GM18870 (cell line): ENCODE measurements at regions not wholly inside any gene's neighbourhood (a gene's known extent, or its start where the extent isn't known, plus 50 kb on each side); places are given as distances from the start of the nearest gene placed in this dataset.
A peak's percentile ranks its signal among the peaks of the same experiment; 100 is the strongest.
"Not testable (repeated sequence)": the region's sequence is repeated elsewhere in the genome, so short reads cannot be mapped to it uniquely, and the experiment has no call there.

Experiments
- ATAC-seq: cut with Tn5 transposase; IDR thresholded peaks from one replicate; pipeline ENCODE4 v1.9.1; 2021; ENCODE audit warnings: moderate library complexity; ENCODE audit not compliant: unreplicated experiment

DNA sequence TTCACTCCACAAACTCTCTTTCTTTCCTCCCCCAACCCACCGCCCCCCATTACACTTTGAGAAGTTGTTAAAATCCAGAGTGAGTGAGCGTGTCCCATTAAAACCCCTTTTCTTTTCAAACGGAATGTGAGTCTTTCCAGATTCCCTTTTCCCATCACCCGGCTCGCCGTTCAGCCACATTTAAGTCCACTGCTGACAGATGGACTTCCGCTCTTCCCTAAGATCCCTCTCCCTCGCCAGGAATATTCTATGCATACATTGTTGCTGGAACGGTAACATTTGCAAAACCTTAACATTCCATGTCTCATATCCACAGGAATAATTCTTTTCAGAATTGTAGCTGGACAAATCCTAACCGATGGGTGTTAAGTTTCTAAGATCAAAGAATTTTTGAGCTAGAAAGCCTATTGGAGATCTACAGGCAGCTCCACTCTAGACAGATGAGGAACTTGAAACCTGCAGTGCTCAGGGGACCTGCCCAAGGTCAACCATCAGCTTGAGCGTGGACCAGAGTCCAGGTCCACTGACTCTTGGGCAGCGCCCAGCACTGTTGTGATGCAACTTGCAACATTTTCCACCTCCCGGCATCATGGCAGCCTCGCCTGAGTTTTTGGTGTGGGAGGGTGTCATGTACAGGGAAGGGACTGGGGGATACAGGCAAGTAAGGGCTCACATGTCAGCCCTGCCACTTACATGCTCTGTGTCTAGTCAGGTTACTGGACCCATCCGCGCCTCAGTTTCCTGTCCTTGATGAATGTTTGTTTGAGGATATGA lies 500.1 kb downstream of the CCDC171 start:
- ATAC-seq, result no peak

DNA sequence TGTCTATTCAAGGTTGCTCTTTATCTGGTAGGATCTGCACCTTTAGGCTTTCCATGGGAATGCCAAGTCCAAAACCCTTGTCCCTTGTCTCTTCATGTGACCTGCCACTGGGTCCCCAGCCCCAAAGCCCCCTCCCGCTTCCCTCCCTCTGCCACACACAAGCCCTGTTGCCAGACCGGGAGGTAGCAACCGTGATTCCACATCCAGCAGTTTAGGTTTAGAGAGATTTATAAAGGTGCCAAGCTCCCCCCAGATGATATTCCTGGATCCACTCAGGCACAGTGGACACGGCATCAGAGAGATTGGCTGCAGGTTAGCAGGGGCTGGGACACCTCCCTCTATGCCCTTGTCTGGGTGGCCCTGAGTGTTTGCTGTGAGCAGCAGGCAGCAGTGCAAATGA lies 504.7 kb downstream of the CCDC171 start:
- no peak for ATAC-seq

DNA sequence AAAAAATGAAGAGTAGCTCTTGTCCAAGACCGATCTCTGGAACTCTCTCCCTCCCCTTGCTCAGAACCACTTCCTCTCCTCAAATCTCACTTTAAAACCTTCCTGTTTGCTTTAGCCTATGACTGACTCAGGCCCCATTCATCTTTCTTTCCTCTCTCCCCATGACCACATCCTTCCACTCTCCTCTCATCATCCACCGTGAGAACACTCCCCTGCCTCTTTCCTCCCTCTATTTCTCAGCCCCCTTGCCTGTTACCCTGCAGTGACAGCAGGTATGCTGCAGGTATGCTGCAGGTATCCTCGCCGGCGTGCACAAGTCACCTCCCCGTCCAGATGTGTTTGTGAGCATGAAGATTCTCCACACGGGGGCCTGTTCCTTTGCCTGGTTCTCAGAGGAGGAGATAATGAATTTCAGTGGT lies 505.3 kb downstream of the CCDC171 start:
- ATAC-seq, result peak; percentile 49

GRCh38 chr9:16060436-16061129 lies 507.7 kb downstream of the CCDC171 start:
- ATAC-seq, result peak; percentile 63

DNA sequence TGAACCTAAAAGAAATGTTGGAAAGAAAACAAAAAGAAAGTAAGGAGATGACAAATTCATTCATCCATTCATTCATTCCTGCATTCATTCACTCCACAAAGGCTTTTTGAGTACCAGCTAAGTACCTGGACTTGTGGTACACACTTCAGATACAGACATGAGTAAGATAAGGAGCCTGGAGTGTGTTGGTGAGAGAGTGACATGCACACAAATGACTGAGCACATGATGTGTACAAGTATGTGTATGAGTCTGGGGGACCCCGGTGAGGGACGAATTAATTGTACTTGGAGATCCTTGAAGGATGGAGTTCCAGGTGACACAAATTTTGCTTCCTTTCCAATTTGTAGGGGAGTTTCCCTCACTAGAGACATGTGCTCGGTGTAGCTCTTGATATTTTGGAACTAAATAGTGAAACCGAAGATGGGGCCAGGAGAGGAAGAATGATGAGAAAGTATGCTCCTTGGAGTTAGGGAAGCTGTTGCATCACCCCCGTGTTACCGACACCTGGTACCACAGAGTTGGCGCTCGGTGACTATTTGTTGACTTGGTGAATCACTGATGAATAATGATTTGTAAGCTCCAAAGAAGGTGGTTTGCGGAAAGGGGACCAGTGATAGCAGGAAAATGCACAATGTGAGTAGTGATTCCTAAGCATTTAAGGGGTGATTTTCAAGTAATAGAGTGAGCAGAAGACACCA lies 509.8 kb downstream of the CCDC171 start:
- no peak for ATAC-seq

- ATAC-seq, result no peak
These were observed 510.4 kb downstream of the CCDC171 start for GRCh38 chr9:16063241-16063591.

DNA sequence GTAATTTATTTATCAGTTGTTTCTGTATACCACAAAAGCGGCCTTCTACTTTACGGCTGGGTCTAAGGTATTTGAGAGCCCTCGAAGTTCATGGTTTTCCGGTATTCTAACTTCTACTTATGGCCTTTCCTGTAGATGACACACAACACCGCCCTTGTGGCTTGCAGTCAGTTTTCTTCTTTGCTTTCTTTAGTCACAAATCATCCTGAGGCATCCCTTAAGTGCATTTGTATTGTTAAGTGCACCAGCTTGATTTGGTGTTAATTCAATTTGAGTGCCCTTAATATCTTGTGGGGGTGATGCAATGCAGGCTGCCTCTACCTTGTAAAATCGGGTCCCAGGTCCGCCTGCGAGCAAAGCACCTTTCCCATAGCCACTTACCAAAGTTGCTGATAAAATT lies 511.9 kb downstream of the CCDC171 start:
- no peak for ATAC-seq

DNA sequence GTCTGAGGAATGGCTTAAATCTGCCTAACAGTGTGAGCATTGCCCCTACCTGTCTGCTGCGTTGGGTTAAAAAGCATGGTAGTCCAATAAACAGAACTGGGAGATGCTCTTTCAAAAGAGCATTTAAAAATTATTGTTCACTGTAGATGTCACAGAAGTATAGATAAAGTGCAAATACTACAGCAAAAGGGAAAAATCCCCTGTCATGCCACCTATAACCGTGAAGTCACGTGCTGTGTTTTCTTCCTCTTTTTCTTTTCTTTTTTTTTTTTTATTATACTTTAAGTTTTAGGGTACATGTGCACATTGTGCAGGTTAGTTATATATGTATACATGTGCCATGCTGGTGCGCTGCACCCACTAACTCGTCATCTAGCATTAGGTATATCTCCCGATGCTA lies 513.4 kb downstream of the CCDC171 start:
- not testable (repeated sequence) for ATAC-seq

- no peak for ATAC-seq
These were observed 515.6 kb downstream of the CCDC171 start for GRCh38 chr9:16068476-16068875.

DNA sequence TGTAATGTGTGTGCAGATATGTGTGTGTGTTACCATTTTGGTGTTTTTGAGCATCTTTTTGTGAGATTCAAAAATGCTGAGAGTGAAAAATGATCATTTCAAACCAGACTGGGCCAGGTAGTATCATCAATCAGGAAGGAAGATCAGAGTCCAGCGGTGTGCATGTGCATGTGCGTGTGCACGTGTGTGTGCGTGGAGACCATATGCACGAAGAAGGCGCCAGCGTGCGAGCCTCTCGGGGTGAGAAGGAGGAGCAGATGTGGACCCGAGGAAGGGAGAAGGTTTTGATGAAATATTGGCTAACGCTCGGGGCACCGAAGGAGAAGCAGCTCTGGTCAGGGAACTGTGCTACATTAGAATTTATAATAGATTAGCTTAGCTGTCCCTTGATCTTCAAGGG lies 516.4 kb downstream of the CCDC171 start:
- no peak for ATAC-seq

GRCh38 chr9:16069671-16070454 lies 517.0 kb downstream of the CCDC171 start:
- ATAC-seq, result no peak

DNA sequence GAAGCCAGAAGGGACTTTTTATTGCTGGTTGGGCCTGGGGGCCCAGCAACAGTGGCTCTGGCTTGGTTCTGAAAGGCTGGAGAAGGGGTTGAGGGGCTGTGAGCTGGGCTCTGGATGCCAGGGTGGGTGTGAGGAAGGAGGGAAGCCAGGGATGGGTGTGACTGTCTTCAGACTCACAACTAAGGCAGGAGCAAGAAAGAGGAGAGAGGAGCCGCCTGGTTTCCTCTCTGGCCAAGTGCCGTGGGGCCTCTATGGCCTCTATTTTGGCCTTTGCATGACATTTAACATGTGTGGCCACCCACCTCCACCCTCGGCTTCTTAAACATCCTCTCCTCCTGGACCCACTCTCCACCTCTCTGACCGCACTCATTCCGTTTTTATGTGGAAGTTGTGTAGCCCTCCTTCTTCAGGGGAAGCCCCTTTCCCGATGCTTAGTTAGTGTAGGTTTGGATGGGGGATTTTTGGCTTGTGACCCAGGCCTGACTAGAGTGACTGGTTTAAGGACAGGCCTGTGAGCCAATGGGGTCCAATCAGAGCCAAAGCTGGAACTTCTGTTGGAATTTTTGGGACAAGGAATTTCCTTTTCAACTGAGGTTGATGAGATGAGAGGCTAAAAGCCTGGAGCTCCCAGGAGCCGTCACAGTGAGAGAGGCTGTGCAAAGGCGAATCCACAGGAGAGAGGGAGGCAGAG lies 517.8 kb downstream of the CCDC171 start:
- no peak for ATAC-seq

DNA sequence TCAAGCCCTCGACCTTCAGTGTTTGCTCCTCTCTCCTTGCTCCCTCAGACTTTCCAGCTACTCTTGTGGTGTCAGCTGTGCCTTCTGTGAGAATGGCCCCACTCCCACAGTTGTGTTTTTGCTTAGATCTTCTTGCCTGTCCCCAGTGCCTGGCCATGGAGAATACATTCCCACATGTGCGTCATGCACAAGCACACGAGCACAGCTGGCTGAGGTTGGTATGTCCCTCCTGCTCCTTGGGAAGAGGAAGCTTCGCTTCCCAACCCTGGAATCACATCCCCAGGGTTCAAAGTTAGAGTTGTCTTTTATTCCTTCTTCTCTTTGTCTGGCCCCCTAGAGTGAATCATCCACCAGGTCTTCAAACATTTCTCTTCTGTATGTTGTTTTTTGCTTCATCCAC lies 518.6 kb downstream of the CCDC171 start:
- no peak for ATAC-seq

DNA sequence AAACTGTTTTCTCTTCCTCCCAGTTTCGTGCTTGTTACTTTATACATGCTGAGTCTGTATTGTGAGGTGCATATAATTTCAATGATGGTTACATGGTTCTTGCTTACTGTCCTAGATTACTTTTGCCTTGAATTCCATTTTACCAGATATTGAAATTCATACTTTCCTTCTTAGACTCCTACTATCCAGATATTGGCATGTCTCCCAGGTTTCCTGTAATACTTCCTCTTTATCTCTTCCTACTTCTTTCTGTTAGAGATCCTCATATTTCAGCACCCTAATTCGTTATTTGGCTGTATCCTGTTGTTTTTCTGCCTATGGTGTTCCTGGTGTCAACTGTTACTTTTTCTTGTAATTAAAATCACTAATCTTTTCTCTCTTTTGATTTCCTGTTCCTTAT lies 522.1 kb downstream of the CCDC171 start:
- no peak for ATAC-seq

DNA sequence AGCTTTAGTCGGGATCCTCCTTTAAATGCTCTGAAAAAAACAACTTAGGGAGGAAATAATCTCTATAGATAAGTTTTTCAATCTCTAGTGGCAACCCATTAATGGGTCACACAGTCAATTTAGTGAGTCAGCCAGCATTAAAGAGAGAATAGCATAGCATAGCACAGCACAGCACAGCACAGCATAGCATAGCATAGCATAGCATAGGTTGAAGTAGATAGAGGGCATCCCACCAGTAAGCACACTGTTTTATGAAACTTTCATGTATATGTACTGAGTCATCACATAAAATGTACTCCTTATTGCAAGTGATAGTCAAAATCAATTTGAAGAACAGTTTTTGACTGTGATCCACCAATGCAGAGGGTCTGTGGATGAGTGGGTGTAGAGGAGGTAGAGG lies 522.9 kb downstream of the CCDC171 start:
- no peak for ATAC-seq

DNA sequence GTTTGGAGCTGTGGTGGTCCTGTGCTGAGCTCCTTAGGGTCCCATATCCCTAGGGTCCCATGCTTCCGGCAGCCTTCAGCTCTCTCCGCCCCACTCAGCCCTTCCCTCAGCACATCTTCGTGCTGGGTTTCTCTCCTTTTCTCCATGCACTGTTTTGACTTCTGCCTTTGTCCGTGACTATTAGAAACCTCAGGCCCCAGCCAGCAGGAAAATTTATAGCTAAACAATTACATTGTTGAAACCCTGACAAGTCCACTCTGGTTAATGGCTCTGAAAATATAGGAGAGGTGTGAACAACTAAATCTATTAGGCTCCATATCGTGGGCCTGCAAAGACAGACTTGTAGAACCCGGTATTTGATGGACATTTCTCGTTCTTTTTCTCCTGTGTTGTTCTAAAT lies 523.7 kb downstream of the CCDC171 start:
- ATAC-seq, result no peak

DNA sequence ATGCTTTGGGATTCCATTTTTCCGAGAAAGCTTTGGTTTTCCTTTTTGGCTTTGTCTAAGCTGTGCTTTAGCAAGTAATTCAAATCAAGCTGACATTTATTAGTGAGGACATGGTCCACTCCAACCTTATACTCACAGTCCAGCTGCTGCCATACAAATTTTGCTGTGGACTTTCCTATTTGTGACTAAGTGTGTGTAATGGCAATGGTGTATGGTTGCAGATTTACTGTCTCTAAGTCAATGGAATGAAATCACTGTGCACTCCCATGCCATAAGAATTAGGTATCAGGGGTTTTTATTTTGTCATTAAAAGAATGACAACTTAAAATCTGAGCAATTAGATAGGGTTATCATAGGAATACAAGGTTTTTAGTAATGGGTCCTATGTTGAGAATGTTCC lies 530.0 kb downstream of the CCDC171 start:
- no peak for ATAC-seq

DNA sequence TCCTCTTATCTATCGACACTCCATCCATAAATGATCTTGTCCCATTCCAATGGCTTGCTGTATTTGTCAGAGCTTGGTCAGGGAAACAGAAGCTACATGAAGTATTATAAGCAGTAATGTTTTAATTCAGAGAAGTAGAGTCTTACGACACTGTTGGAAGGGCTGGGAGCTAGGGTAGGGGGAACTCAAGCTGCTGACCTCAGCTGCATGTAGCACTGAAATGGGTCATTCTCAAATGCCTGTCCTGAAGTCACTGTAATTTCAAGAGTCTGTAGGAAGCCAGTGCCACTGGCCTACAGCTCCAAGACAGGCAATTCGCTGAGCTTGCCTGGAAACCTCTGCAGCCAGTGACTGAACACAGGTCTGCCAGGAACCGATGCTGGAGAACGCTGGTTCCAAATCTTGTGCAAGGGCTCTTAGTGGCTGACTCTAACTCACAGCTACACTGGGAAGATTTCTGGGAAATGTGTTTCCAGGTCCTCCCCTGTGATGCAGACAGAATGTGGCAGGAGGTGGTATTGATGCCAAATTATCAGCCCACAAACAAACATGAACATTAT lies 532.4 kb downstream of the CCDC171 start:
- no peak for ATAC-seq

DNA sequence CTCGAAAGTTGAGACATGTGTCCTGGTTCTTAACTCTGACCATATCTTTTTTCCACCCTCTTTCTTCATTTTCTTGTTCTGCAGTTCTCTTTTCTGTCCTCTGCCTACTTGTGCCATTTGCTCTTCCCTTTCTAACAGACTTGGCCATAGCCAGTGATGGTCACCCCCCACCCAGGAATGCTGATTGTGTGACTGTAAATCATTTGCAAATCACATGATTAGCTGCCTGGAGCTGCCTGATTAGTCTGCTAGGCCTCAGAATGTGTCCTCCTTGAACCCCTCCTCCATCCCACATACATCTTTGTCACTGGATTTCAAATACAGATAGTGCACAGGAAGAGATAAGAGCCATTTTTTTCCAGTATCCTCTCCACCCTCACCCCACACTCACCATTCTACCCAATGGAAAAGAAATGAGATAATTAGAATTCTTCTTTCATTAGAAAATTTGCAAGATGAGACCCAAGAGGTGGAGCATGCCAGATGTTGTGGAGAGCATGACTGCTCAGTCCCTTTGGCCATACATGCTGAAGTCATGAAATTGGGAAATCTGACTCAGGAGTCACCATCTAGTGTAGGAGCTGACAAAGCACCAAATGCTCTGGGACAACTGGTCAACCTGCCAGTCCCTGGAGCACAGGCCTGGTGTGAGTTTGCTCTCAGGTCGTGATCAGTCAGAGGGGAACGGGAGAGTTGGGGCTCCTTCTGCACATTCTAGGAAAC lies 538.2 kb downstream of the CCDC171 start:
- no peak for ATAC-seq
